Ovary (tissue), 3 donors: ENCODE measurements at regions not wholly inside any gene's neighbourhood (a gene's known extent, or its start where the extent isn't known, plus 50 kb on each side); places are given as distances from the start of the nearest gene placed in this dataset.

ENCODE experiments used
- POLR2A ChIP-seq: fragments of 450-650 bp; IDR thresholded peaks from one replicate; pipeline ENCODE4 v1.6.1; 2017; ENCODE audit warnings: antibody characterized with exemption, mild to moderate bottlenecking, moderate library complexity
- TF ChIP-seq, protein P1 (sequence below), 3 donors: fragments of 450-650 bp in 2 of 3; fragments of 200-600 bp in 1 of 3; IDR thresholded peaks; one replicate each; pipeline versions ENCODE4 v1.5.1 to v1.8.0; 2016 to 2022; ENCODE audit warnings: antibody characterized with exemption in 3 of 3, mild to moderate bottlenecking in 1 of 3
- donor health status: DM: no; HTN: no; CAD: no.

DNA sequence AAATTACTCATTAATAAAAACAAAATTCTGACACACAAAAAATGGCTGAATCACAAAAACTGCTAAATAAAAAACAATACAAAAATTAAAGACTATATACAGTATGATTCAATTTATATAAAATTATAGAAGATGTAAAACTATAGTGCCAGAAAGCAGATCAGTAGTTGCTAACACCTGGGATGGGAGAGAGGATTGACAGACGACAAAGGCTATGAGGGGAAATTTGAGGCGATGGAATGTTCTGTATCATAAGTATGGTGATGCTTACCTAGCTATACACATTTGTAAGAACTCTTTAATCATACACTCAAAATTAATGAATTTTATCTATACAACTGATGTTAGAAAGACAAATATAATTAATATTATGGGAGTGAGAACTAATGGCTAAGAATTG, 247.9 kb upstream of the GJE1 start:
- TF ChIP-seq POLR2A = no peak
- TF ChIP-seq, protein P1, sequence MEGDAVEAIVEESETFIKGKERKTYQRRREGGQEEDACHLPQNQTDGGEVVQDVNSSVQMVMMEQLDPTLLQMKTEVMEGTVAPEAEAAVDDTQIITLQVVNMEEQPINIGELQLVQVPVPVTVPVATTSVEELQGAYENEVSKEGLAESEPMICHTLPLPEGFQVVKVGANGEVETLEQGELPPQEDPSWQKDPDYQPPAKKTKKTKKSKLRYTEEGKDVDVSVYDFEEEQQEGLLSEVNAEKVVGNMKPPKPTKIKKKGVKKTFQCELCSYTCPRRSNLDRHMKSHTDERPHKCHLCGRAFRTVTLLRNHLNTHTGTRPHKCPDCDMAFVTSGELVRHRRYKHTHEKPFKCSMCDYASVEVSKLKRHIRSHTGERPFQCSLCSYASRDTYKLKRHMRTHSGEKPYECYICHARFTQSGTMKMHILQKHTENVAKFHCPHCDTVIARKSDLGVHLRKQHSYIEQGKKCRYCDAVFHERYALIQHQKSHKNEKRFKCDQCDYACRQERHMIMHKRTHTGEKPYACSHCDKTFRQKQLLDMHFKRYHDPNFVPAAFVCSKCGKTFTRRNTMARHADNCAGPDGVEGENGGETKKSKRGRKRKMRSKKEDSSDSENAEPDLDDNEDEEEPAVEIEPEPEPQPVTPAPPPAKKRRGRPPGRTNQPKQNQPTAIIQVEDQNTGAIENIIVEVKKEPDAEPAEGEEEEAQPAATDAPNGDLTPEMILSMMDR (IDR thresholded peaks at IDR 0.05) = no peak
